GM19023 (cell line): ENCODE measurements at regions not wholly inside any gene's neighbourhood (a gene's known extent, or its start where the extent isn't known, plus 50 kb on each side); places are given as distances from the start of the nearest gene placed in this dataset.

ENCODE experiments used
- ATAC-seq: cut with Tn5 transposase; IDR thresholded peaks from one replicate; pipeline ENCODE4 v1.9.1; 2021; ENCODE audit warnings: mild to moderate bottlenecking, moderate library complexity; ENCODE audit not compliant: unreplicated experiment

DNA sequence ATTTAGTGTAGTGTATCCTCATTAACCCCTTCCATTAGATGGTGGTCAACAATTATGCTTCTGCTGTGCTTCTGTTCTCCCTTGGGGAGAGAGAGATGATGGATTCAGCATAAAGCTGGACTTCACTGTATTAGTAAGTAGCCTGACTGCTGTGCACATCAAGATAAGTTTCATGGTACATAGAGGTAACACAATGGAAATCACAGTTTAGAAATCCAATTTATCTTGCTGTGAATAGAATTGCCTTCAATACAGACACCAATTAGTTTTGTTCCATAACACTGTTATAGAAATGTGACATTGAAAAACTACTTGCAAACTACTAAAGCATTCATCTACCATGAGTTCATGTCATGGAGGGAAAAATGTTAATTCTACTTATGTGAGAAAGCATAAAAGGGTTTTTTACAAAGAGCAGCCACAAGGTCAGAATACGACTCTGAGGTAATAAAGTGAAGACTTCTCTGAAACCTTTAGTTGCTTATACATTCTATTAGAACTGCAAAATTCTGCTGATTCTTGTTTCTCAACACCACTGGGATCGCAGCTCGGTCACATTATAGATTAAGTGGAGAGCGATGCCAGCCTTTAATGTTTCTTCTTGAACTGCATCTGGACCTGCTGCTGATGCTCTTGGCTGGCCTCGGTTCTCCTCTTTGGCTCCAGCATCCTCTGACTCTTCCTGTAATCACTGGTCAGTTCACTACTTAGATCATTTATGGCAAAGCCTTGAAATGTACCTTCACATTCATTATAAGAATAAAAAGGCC, 190.8 kb downstream of the ATP23 start:
- no peak for ATAC-seq

GRCh38 chr12:58138424-58138823, 197.1 kb downstream of the ATP23 start:
- no peak for ATAC-seq

GRCh38 chr12:58139894-58140293, 198.5 kb downstream of the ATP23 start:
- no peak for ATAC-seq

DNA sequence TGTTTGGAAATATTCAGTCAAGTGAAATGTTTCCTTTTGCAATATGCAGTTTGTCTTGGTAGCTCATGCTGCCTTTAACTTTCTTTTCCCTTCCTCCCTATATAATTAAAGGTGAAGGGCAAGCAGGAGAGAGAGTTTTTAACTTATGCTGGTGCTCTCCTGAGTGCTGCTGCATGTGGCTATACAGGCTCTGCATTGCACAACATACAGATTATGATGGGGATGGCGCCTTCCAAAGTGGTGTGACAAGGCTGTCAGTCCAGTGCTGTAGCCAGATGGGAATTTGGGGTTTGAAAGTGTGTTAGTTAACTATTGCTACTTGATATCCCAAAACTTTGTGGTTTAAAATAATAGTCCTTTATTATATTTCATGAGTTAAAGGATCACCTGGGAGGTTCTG, 199.0 kb downstream of the ATP23 start:
- no peak for ATAC-seq

DNA sequence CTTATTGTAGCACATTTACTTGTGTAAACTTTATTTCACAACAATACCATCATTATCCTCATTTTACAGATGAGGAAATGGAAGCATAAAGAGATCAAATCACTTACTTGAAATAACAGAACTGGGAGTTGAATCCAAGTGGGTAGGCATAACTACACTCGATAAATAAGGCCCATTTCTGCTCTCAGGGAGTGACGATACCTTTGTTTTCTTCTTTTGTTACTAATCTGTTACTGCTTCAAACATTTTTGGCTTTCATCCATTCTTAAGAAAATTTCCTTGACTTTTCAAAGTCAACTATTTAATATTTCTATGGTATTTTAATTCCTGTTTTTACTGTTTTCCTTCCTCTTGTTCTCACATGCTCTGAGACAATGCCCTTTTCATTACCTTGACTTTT, 201.6 kb downstream of the ATP23 start:
- no peak for ATAC-seq

GRCh38 chr12:58143498-58143995, 202.2 kb downstream of the ATP23 start:
- no peak for ATAC-seq

DNA sequence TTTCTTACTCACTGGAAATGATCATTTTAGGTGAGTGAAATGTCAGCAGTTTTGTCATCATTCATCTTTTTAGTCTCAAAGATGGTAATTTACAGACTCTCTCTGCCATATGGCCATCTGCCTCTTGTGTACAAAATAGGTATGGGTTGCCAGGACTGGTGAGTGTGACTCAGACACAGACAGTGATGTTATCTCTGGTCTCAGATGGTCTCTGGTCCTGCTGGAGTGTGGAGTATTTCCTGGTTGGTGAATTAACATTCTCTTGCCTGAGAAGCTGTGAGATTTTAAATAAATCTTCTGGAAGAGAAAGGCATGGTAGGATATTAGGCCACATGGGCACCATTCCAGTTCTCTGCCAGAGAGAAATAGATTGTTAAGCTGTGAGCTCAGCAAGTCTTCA, 207.0 kb downstream of the ATP23 start:
- ATAC-seq = no peak

DNA sequence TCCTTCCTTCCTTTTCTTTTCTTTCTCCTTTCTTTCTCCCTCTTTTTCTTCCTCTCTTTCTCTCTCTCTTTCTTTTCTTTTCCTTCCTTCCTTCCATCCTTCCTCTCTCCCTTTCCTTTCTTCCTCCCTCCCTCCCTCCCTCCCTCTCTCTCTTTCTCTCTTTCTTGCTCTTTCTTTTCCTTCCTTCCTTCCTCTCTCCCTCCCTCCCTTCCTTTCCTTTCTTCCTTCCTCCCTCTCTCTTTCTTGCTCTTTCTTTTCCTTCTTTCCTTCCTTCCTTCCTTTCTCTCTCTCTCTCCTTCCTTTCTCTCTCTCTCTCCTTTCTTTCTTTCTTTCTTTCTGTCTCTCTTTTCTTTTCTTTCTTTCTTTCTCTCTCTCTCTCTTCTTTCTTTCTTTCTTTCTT, 207.6 kb downstream of the ATP23 start:
- ATAC-seq = no peak

DNA sequence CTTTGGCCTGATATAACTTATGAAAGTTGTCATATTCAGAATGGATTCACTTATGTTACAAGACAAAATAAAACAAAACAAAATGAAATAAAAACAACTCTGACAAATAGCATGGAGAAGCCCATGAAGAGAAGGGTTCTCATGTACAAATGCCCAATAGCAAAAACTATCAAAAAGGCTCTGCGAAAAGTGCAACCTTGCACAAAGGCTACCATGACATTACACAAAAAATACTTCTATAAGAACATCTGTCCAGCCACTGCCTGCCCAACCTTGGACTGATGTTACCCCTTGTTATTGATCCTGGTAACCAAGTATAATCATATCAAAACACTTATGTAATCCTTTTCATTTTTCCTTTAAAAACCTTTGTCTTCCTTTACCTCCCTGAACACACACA, 213.0 kb downstream of the ATP23 start:
- no peak for ATAC-seq

DNA sequence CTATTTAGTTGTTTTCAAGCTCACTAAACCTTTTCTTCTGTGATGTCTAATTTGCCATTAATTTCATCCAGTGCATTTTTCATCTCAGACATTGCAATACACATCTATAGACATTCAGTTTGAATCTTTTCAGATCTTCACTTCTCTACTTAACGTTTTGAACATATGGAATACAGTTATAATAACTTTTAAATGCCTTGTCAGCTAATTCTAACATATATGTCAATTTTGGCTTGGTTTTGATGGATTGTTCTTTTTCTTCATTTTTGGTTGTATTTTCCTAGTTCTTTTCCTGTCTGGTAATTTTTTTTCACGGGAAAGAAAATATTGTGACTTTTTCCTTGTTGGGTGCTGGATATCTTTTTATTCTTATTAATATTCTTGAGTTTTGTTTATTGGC, 215.3 kb downstream of the ATP23 start:
- ATAC-seq = no peak

DNA sequence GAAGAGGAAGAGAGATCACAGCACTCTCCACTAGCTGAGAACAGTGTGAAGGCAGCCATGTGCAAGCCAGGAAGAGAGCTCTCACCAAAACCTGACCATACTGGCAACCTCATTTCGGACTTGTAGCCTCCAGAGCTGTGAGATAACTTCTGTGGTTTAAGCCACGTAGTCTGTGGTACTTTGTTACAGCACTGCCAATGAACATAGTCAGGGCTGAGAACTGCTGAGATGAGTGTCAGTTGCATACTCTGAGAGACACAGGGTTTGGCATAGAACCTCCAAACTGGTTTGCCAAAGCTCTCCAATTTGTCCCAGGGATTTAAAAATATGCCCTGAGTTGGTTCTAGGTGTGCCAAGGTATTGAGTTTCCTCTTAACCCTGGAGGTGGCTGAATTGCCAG, 218.6 kb downstream of the ATP23 start:
- no peak for ATAC-seq

DNA sequence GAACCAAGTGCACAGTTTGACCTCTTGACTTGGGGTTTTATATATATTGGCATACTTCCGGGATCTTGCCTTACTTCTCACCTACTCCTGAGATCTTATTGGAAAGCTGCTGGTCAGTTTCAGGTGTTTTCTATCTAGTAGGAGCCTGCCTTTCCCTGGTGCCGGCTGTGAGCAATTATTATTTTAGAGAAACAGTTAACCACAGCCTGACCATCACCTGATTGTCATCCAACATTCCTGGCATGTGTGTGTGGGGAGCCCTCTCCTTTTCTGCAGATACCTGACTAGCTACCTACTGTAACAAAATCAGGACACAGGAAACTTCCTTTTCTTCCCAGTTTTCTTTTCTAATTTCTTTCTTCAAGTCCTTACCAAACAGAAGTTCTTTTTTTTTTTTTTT, 220.4 kb downstream of the ATP23 start:
- no peak for ATAC-seq

DNA sequence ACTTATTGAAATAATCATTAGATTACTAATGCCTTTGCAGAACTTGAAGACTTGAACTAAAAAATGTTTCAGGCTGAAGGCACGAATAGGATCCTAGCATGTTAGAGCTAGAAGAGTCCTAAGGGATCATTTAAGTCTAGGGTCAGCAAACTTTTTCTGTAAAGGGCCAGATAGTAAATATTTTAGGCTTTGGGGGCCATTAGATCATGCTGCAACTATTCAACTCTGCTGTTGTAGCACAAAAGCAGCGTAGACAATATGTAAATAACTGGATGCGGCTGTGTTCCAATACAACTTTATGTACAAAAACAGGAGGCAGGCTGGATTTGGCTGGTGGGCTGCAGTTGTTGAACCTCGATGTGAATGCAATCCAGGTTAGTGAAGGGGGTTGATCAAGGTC, 221.7 kb downstream of the ATP23 start:
- no peak for ATAC-seq

- no peak for ATAC-seq
These were observed 225.3 kb downstream of the ATP23 start for GRCh38 chr12:58166643-58167042.

DNA sequence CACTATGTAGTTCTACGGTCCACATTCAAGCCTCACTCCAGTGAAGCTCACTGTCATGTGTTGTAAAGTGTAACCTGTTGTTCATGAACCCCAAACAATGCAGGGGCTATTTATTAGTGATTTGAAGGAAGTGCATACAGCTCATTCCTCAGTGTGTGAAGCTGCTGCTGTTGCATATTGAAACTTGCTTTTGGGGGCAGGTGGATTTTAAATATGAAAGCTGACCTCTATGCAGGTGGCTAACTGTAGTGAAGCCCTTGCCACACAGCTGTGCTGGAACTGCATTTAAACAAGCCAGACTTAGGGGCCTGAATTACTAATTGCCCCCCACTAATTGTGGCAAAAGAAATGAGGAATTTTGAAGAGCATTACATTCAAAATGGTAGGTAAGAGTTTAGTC, 226.3 kb downstream of the ATP23 start:
- no peak for ATAC-seq

DNA sequence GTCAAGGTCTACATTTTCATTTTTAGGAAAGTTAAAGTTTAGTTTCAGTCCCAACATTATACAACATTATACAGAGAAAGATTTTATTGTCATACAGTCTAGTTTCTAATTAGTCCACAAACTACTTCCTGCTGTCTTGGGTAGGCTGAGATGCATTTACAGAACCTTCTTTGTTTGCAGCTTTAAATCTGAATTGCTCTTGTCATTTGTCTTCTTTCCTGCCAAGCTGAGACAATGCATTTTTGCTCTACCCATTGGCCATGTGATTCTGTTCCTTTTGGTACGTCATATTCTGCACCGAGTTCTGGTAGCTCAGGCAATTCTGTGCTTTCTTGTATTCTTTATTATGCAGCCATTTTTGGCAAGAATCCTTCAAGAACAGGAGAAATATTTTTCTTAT, 228.5 kb downstream of the ATP23 start:
- ATAC-seq = no peak

GRCh38 chr12:58171914-58172313, 230.5 kb downstream of the ATP23 start:
- no peak for ATAC-seq

- no peak for ATAC-seq
These were observed 231.2 kb downstream of the ATP23 start for GRCh38 chr12:58172433-58173073.

- no peak for ATAC-seq
These were observed 232.9 kb downstream of the ATP23 start for GRCh38 chr12:58174316-58174715.

DNA sequence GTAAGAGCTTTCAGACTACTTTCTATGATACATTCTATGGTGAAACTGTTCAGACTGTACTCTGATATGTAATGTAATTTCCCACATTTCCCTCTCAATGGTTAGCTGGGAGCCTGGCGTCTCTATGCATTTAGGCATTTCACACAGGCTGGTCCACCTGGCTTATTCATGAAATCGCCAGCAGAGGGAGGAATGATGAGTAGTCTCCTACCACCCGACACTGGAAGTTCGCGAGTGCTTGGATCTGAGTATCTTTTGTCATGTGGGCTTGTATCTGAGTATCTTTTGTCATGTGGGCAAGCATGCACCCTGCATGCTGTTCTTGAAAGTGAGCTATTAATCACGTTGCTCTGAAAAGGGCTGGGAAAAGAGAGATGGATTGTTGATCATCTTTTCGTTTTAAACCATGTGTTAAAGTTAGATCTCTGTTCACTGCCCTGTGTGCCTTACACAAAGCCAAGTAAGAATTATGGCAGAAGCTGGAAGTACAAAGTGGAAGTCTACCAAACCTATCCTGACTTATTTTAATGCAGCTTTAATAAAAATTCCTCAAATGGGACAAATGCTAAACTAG, 235.0 kb downstream of the ATP23 start:
- ATAC-seq = no peak

DNA sequence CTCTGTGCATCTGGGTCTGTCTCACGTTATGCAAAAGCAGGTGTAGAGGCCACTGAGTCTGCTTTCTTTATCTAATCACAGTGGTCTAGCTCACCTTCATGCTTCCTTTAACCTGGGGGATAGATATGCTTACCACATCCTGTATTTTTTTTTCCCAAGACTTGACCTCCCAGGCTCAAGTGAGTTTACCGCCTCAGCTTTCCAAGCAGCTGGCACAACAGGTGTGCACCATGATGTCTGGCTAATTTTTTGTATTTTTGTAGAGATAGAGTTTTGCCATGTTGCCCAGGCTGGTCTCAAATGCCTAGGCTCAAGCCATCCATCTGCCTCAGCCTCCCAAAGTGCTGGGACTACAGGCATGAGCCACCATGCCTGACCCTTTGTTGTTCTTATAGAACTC, 236.0 kb downstream of the ATP23 start:
- ATAC-seq = no peak

DNA sequence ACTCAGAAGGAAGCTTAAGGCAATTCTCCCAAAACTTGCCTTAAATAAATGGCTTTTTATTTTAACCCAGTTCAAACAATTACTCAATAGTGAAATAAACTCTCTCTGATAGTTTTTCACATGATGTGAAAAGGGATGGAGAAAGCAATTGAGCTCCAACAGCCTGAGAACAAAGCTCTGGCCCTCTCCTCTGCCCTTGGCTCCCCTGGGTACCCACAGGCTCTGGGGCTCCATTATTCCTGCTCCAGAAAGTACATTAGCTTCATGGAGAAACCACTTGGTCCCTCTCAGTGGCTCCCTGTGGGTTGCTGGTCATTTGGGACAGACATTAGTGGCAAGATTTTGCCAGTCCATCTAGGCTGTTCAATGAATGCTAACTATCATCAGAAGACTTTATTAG, 242.8 kb downstream of the ATP23 start:
- ATAC-seq = no peak
